ENCODE measurements at regions not wholly inside any gene's neighbourhood (a gene's known extent, or its start where the extent isn't known, plus 50 kb on each side); places are given as distances from the start of the nearest gene placed in this dataset.

- DNase-seq (no peak), ATAC-seq (ENCODE audit: poor library complexity) (no peak)
- intact Hi-C loops (cut with DNase I): no loop called here
These were observed 775.3 kb upstream of the POU3F3 start for GRCh38 chr2:104078431-104079157.

- DNase-seq: no peak
- intact Hi-C loops (cut with DNase I): no loop called here
- no peak for ATAC-seq (ENCODE audit: poor library complexity)
These were observed 765.2 kb upstream of the POU3F3 start for GRCh38 chr2:104088745-104089144.

GRCh38 chr2:104090407-104090806 is 763.5 kb upstream of the POU3F3 start:
- ATAC-seq (ENCODE audit: poor library complexity) (no peak), DNase-seq (no peak)
- intact Hi-C loops (cut with DNase I): no loop called here

GRCh38 chr2:104091894-104092293 is 762.0 kb upstream of the POU3F3 start:
- intact Hi-C loops (cut with DNase I): no loop called here
- ATAC-seq (ENCODE audit: poor library complexity) (no peak), DNase-seq (no peak)

GRCh38 chr2:104092886-104093285 is 761.0 kb upstream of the POU3F3 start:
- intact Hi-C loops (cut with DNase I): no loop called here
- no peak for DNase-seq
- ATAC-seq (ENCODE audit: poor library complexity): no peak

- intact Hi-C loops (cut with DNase I): no loop called here
- ATAC-seq (ENCODE audit: poor library complexity): no peak
- no peak for DNase-seq
These were observed 751.3 kb upstream of the POU3F3 start for GRCh38 chr2:104102615-104103014.

GRCh38 chr2:104109356-104109755 is 744.6 kb upstream of the POU3F3 start:
- intact Hi-C loops (cut with DNase I): no loop called here
- no peak for ATAC-seq (ENCODE audit: poor library complexity)
- no peak for DNase-seq

GRCh38 chr2:104118889-104119288 is 735.0 kb upstream of the POU3F3 start:
- DNase-seq (no peak), ATAC-seq (ENCODE audit: poor library complexity) (no peak)
- intact Hi-C loops (cut with DNase I): no loop called here

GRCh38 chr2:104120171-104120570 is 733.7 kb upstream of the POU3F3 start:
- intact Hi-C loops (cut with DNase I): no loop called here
- no peak for ATAC-seq (ENCODE audit: poor library complexity)
- DNase-seq: no peak

- no peak for DNase-seq
- intact Hi-C loops (cut with DNase I): no loop called here
- ATAC-seq (ENCODE audit: poor library complexity): no peak
These were observed 728.8 kb upstream of the POU3F3 start for GRCh38 chr2:104125096-104125495.

- DNase-seq: no peak
- no peak for ATAC-seq (ENCODE audit: poor library complexity)
- intact Hi-C loops (cut with DNase I): no loop called here
These were observed 726.7 kb upstream of the POU3F3 start for GRCh38 chr2:104127049-104127770.

GRCh38 chr2:104140361-104140760 is 713.6 kb upstream of the POU3F3 start:
- ATAC-seq (ENCODE audit: poor library complexity) (no peak), DNase-seq (no peak)
- intact Hi-C loops (cut with DNase I): no loop called here

- ATAC-seq (ENCODE audit: poor library complexity): no peak
- DNase-seq: no peak
- intact Hi-C loops (cut with DNase I): no loop called here
These were observed 695.7 kb upstream of the POU3F3 start for GRCh38 chr2:104158191-104158590.

- intact Hi-C loops (cut with DNase I): no loop called here
- ATAC-seq (ENCODE audit: poor library complexity) (no peak), DNase-seq (no peak)
These were observed 690.2 kb upstream of the POU3F3 start for GRCh38 chr2:104163611-104164130.

- intact Hi-C loops (cut with DNase I): no loop called here
- ATAC-seq (ENCODE audit: poor library complexity) (no peak), DNase-seq (no peak)
These were observed 689.1 kb upstream of the POU3F3 start for GRCh38 chr2:104164721-104165252.

GRCh38 chr2:104177179-104177578 is 676.7 kb upstream of the POU3F3 start:
- intact Hi-C loops (cut with DNase I): no loop called here
- ATAC-seq (ENCODE audit: poor library complexity): no peak
- no peak for DNase-seq

- ATAC-seq (ENCODE audit: poor library complexity): no peak
- DNase-seq: no peak
- intact Hi-C loops (cut with DNase I): no loop called here
These were observed 674.3 kb upstream of the POU3F3 start for GRCh38 chr2:104179644-104180043.

GRCh38 chr2:104200533-104201168 is 653.3 kb upstream of the POU3F3 start:
- intact Hi-C loops (cut with DNase I): no loop called here
- no peak for DNase-seq
- ATAC-seq (ENCODE audit: poor library complexity): no peak

- ATAC-seq (ENCODE audit: poor library complexity) (no peak), DNase-seq (no peak)
- intact Hi-C loops (cut with DNase I): no loop called here
These were observed 640.2 kb upstream of the POU3F3 start for GRCh38 chr2:104213758-104214157.

Data from Right ventricle myocardium superior (tissue), 1 donor.